A673 (cell line): ENCODE measurements at regions not wholly inside any gene's neighbourhood (a gene's known extent, or its start where the extent isn't known, plus 50 kb on each side); places are given as distances from the start of the nearest gene placed in this dataset.

Source experiments
- BruUV-seq: library from RNA; stranded (reverse); fragments of 400-500 nt; replicated peaks from 2 replicates; lab custom pipeline; 2021; lab: Mats Ljungman, UMichigan
- CTCF ChIA-PET: fragments of 300-600 bp; sonication (Branson Sonifier 250); formaldehyde crosslinking; loops from one replicate; lab custom pipeline; 2022; ENCODE audit warnings: antibody characterized with exemption; lab: Charles Lee
- POLR2A ChIA-PET: fragments of 300-600 bp; sonication (Branson Sonifier 250); formaldehyde crosslinking; loops from one replicate; lab custom pipeline; 2022; ENCODE audit warnings: antibody characterized with exemption; ENCODE audit not compliant: low non-redundant PET; lab: Charles Lee
- DNase-seq: peaks from one replicate; pipeline ENCODE4 v3.0.0-alpha.2; 2015; ENCODE audit warnings: low spot score
- H3K27ac ChIP-seq: fragments of 200-600 bp; sonication (generic); 2 replicates; pipeline ENCODE4 v1.5.1; 2016; ENCODE audit warnings: mixed run types, low read depth, mild to moderate bottlenecking, mixed read lengths, antibody characterized with exemption, low read length; ENCODE audit not compliant: poor library complexity, severe bottlenecking
- H3K27me3 ChIP-seq: fragments of 200-600 bp; sonication (generic); replicated peaks from 2 replicates; pipeline ENCODE4 v1.6.1; 2017; ENCODE audit warnings: mixed run types, low read depth, mild to moderate bottlenecking, mixed read lengths, antibody characterized with exemption, low read length; ENCODE audit not compliant: insufficient read depth, poor library complexity
- H3K36me3 ChIP-seq: fragments of 200-600 bp; sonication (generic); 2 replicates; pipeline ENCODE4 v1.6.1; 2016; ENCODE audit warnings: mixed run types, mild to moderate bottlenecking, mixed read lengths, antibody characterized with exemption, low read length; ENCODE audit not compliant: insufficient read depth, poor library complexity, severe bottlenecking
- H3K4me1 ChIP-seq: fragments of 200-600 bp; sonication (generic); 2 replicates; pipeline ENCODE4 v1.6.1; 2017; ENCODE audit warnings: mixed run types, mild to moderate bottlenecking, mixed read lengths, antibody characterized with exemption, low read length; ENCODE audit not compliant: insufficient read depth, poor library complexity, severe bottlenecking
- H3K4me3 ChIP-seq: fragments of 200-600 bp; sonication (generic); 2 replicates; pipeline ENCODE4 v1.5.1; 2016; ENCODE audit warnings: low read depth, mixed run types, mild to moderate bottlenecking, mixed read lengths, low read length; ENCODE audit not compliant: poor library complexity, severe bottlenecking
- H3K9me3 ChIP-seq: fragments of 200-600 bp; sonication (generic); 2 replicates; pipeline ENCODE4 v1.6.1; 2016; ENCODE audit warnings: mixed run types, low read depth, mild to moderate bottlenecking, mixed read lengths, antibody characterized with exemption, low read length; ENCODE audit not compliant: poor library complexity, severe bottlenecking
- CTCF ChIP-seq: fragments of 300-800, 200-600 bp; sonication (generic); conservative IDR thresholded peaks from 2 replicates; pipeline ENCODE4 v1.5.1; 2017; ENCODE audit warnings: low read depth, mild to moderate bottlenecking, antibody characterized with exemption, low read length, moderate library complexity, mixed read lengths
- EZH2 ChIP-seq: fragments of 200-600 bp; sonication (generic); IDR thresholded peaks from 2 replicates; pipeline ENCODE4 v1.6.1; 2017; ENCODE audit warnings: borderline replicate concordance, low read depth, mild to moderate bottlenecking, mixed read lengths, antibody characterized with exemption, low read length; ENCODE audit not compliant: poor library complexity, severe bottlenecking
- intact Hi-C: fragments of 100-400 bp; cut with micrococcal nuclease; formaldehyde crosslinking; loops from one replicate; pipeline ENCODE4 v1.10.0; 2022; ENCODE audit not compliant: unreplicated experiment

- no peak for DNase-seq
- Histone ChIP-seq H3K36me3 (no peaks in the 10 kb centered on the region), H3K4me1 (peaks cover 7% of the 10 kb centered on the region), H3K9me3 (no peaks in the 10 kb centered on the region), H3K27me3 (no peaks in the 10 kb centered on the region), H3K4me3 (no peak overlapping the region), H3K27ac (no peak overlapping the region)
- ChIA-PET CTCF (no interaction called here), POLR2A (no interaction called here)
- TF ChIP-seq EZH2, result no peak
- intact Hi-C loops, result loop anchor here (10.0 kb wide), 1 partner anchor 345 kb away; no protein-coding TSS in a partner anchor
- BruUV-seq, result no TSS peak
Observed at GRCh38 chr2:122739732-122740593, 984.5 kb downstream of the TSN start.

DNA sequence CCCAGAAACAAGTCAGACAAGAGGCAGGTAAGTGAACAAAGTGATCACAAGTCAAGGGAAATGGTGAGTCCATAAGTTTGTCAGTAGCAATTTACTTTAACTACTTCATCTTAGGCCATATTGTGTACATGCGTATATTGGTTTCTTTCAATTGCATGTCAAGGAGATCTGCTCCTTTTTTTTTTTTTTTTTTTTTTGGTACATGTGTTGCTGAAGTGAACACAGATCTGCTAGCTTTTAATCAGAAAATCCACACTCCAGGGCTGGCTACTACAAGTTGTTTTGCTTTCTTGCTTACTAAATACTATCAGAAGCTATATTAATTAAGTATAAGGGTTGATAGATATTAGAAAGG lies 985.1 kb downstream of the TSN start:
- ChIA-PET POLR2A (no interaction called here), CTCF (no interaction called here)
- intact Hi-C loops, result loop anchor here (10.0 kb wide), 1 partner anchor 346 kb away; no protein-coding TSS in a partner anchor
- H3K9me3 ChIP-seq, result no peaks in the 10 kb centered on the region
- no peaks in the 10 kb centered on the region for H3K36me3 ChIP-seq
- DNase-seq, result no peak
- TF ChIP-seq CTCF (no peak), EZH2 (no peak)
- BruUV-seq, result no TSS peak
- H3K27me3 ChIP-seq, result no peaks in the 10 kb centered on the region
- peaks cover 10% of the 10 kb centered on the region for H3K4me1 ChIP-seq
- no peak overlapping the region for H3K27ac ChIP-seq
- no peak overlapping the region for H3K4me3 ChIP-seq

DNA sequence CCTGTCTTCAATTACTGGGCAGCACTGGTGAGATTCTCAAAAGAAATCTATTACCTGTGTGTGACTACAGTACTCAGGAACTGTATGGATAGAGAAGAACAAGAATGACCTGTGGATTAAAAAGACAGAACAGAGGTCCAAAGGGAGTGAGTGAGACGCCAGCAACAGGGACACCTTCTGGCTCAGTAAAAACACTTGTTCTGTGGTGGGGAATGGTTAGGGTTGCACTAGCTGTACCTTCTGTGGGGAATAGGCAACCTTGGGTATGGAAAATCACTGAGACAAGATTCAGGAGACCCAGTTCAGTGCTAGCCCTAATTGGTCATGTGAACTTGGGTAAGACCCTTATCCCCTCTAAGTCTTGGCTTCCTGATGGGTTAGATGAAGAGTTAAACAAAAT lies 986.0 kb downstream of the TSN start:
- TF ChIP-seq EZH2, result no peak
- TF ChIP-seq CTCF, result no peak
- intact Hi-C loops, result loop anchor here (10.0 kb wide), 1 partner anchor 347 kb away; no protein-coding TSS in a partner anchor
- Histone ChIP-seq H3K4me1 (peaks cover 15% of the 10 kb centered on the region), H3K27me3 (no peaks in the 10 kb centered on the region), H3K9me3 (no peaks in the 10 kb centered on the region), H3K27ac (no peak overlapping the region), H3K36me3 (no peaks in the 10 kb centered on the region), H3K4me3 (no peak overlapping the region)
- no TSS peak for BruUV-seq
- CTCF ChIA-PET, result no interaction called here
- no peak for DNase-seq
- POLR2A ChIA-PET, result no interaction called here
